GM12878 (cell line): ENCODE measurements at regions not wholly inside any gene's neighbourhood (a gene's known extent, or its start where the extent isn't known, plus 50 kb on each side); places are given as distances from the start of the nearest gene placed in this dataset.

Experiments used
- ATAC-seq: fragments of 200-7000 bp; cut with Tn5 transposase; 3 replicates; pipeline ENCODE4 v1.9.1; 2020; ENCODE audit warnings: mild to moderate bottlenecking, moderate library complexity
- BruUV-seq: library from RNA; stranded (reverse); fragments of 400-500 nt; replicated peaks from 2 replicates; lab custom pipeline; 2021; lab: Mats Ljungman, UMichigan
- CTCF ChIA-PET: fragments of 300-600 bp; sonication (Branson Sonifier 250); formaldehyde crosslinking; extraction: SDS; loops from one replicate; lab custom pipeline; 2021; ENCODE audit warnings: inconsistent platforms; lab: Yijun Ruan, JAX
- POLR2A ChIA-PET: fragments of 350-600 bp; formaldehyde crosslinking; extraction: SDS; loops from one replicate; lab custom pipeline; 2021; ENCODE audit warnings: inconsistent platforms; lab: Charles Lee
- RAD21 ChIA-PET: fragments of 300-600 bp; sonication (Branson Sonifier 250); formaldehyde crosslinking; loops from one replicate; lab custom pipeline; 2023; ENCODE audit warnings: antibody characterized with exemption; ENCODE audit not compliant: unreplicated experiment; lab: Charles Lee
- SMC1A ChIA-PET: fragments of 300-600 bp; sonication (Branson Sonifier 250); formaldehyde crosslinking; loops from one replicate; lab custom pipeline; 2023; ENCODE audit not compliant: unreplicated experiment, uncharacterized antibody; lab: Charles Lee
- DNase-seq: peaks from one replicate; pipeline ENCODE4 v3.0.0-alpha.2; 2011; ENCODE audit warnings: low read depth, low spot score
- FAIRE-seq: peaks from 3 replicates; lab custom pipeline; 2011; peaks lifted over from hg19 to GRCh38; lab: Jason Lieb, UNC
- H2AFZ ChIP-seq: 2 replicates; pipeline ENCODE4 v1.6.0; 2011; ENCODE audit warnings: low read depth, low read length, control low read depth; ENCODE audit not compliant: control insufficient read depth
- H3K27ac ChIP-seq: 2 replicates; pipeline ENCODE4 v1.5.1; 2011; ENCODE audit warnings: control low read depth; ENCODE audit not compliant: control insufficient read depth, insufficient read depth
- H3K27me3 ChIP-seq, 2 experiments: replicated peaks in 1 of 2; 2 replicates each; pipeline versions ENCODE4 v1.6.0 to v1.6.1; 2011; ENCODE audit warnings: low read length in 1 of 2; ENCODE audit not compliant: control insufficient read depth in 2 of 2, insufficient read depth in 2 of 2
- H3K36me3 ChIP-seq, 2 experiments: 2 replicates each; pipeline ENCODE4 v1.5.1; 2011; ENCODE audit warnings: low read length in 1 of 2; ENCODE audit not compliant: control insufficient read depth in 2 of 2, insufficient read depth in 2 of 2
- H3K4me1 ChIP-seq: 2 replicates; pipeline ENCODE4 v1.6.1; 2011; ENCODE audit warnings: mild to moderate bottlenecking, low read length, moderate library complexity, mixed read lengths; ENCODE audit not compliant: control insufficient read depth, insufficient read depth
- H3K4me2 ChIP-seq: 2 replicates; pipeline ENCODE4 v1.6.0; 2011; ENCODE audit warnings: control low read depth; ENCODE audit not compliant: control insufficient read depth, insufficient read depth
- H3K4me3 ChIP-seq: fragments of 200-600 bp; sonication (generic); 2 replicates; pipeline ENCODE4 v1.5.1; 2016
- H3K79me2 ChIP-seq: 2 replicates; pipeline ENCODE4 v1.6.0; 2011; ENCODE audit warnings: low read length; ENCODE audit not compliant: control insufficient read depth, insufficient read depth
- H3K9ac ChIP-seq: 2 replicates; pipeline ENCODE4 v1.8.0; 2011; ENCODE audit warnings: low read length, control low read depth, mixed read lengths; ENCODE audit not compliant: control insufficient read depth, insufficient read depth
- H3K9me3 ChIP-seq: replicated peaks from 3 replicates; pipeline ENCODE4 v1.5.1; 2011; ENCODE audit warnings: mild to moderate bottlenecking, low read length; ENCODE audit not compliant: control insufficient read depth, insufficient read depth
- H4K20me1 ChIP-seq: 2 replicates; pipeline ENCODE4 v1.6.0; 2011; ENCODE audit not compliant: control insufficient read depth, insufficient read depth
- BACH1 ChIP-seq: fragments of 450-650 bp; IDR thresholded peaks from 2 replicates; pipeline ENCODE4 v1.6.1; 2017; ENCODE audit warnings: mild to moderate bottlenecking, borderline replicate concordance
- CBFB ChIP-seq: IDR thresholded peaks from 2 replicates; pipeline ENCODE4 v1.6.1; 2016; ENCODE audit warnings: antibody characterized with exemption, low read depth
- CBX3 ChIP-seq: fragments of 200-600 bp; sonication (generic); IDR thresholded peaks from 2 replicates; pipeline ENCODE4 v1.6.1; 2016; ENCODE audit warnings: low read depth, borderline replicate concordance
- FOXK2 ChIP-seq: fragments of 450-650 bp; IDR thresholded peaks from 2 replicates; pipeline ENCODE4 v1.6.1; 2017; ENCODE audit warnings: mild to moderate bottlenecking, moderate library complexity
- HDGF ChIP-seq: fragments of 450-650 bp; IDR thresholded peaks from 2 replicates; pipeline ENCODE4 v1.6.1; 2016; ENCODE audit warnings: antibody characterized with exemption
- IKZF2 ChIP-seq, 2 experiments: fragments of 450-650 bp; IDR thresholded peaks; 2 replicates each; pipeline ENCODE4 v1.6.1; 2017; ENCODE audit warnings: mild to moderate bottlenecking in 2 of 2, moderate library complexity in 2 of 2
- JUNB ChIP-seq: IDR thresholded peaks from 2 replicates; pipeline ENCODE4 v1.6.1; 2016; ENCODE audit warnings: antibody characterized with exemption, mild to moderate bottlenecking
- NBN ChIP-seq: fragments of 450-650 bp; IDR thresholded peaks from 2 replicates; pipeline ENCODE4 v1.6.1; 2016
- NR2C1 ChIP-seq: fragments of 450-650 bp; IDR thresholded peaks from 2 replicates; pipeline ENCODE4 v1.6.1; 2017; ENCODE audit warnings: antibody characterized with exemption, mild to moderate bottlenecking, moderate library complexity
- NR2C2 ChIP-seq: IDR thresholded peaks from 2 replicates; pipeline ENCODE4 v1.6.1; 2011; ENCODE audit warnings: borderline replicate concordance, low read depth; ENCODE audit not compliant: control insufficient read depth, insufficient read length
- POLR2A ChIP-seq: IDR thresholded peaks from 2 replicates; pipeline ENCODE4 v1.6.1; 2011; ENCODE audit warnings: low read depth, mild to moderate bottlenecking, low read length
- POLR2AphosphoS2 ChIP-seq: IDR thresholded peaks from 2 replicates; pipeline ENCODE4 v1.6.1; 2011; ENCODE audit warnings: low read depth, mild to moderate bottlenecking, low read length, improper control_type of control experiment, moderate library complexity
- SIX5 ChIP-seq: IDR thresholded peaks from 2 replicates; pipeline ENCODE4 v1.6.1; 2011; ENCODE audit warnings: mild to moderate bottlenecking, low read depth, low read length, moderate library complexity; ENCODE audit not compliant: severe bottlenecking
- SMAD5 ChIP-seq: IDR thresholded peaks from 2 replicates; pipeline ENCODE4 v1.6.1; 2016; ENCODE audit warnings: antibody characterized with exemption, low read depth
- WGBS: methylation state at CpG from one replicate; pipeline ENCODE4 v1.1.6; 2016; ENCODE audit warnings: low lambda C conversion rate; ENCODE audit not compliant: insufficient replicate concordance, insufficient coverage; ENCODE audit errors: missing lambda C conversion rate; 5-methylcytosine and 5-hydroxymethylcytosine counted together
- in situ Hi-C: fragments of 300-500 bp; cut with MboI; formaldehyde crosslinking; loops from 9 replicates; pipeline ENCODE4 v1.14.3; 2018; ENCODE audit warnings: mixed read lengths
- intact Hi-C: fragments of 100-400 bp; cut with micrococcal nuclease; formaldehyde crosslinking; loops from one replicate; pipeline ENCODE4 v1.14.2; 2022; ENCODE audit not compliant: unreplicated experiment
- TF ChIP-seq, protein P1 (sequence below): fragments of 450-650 bp; IDR thresholded peaks from 2 replicates; pipeline ENCODE4 v1.6.1; 2016; ENCODE audit warnings: mild to moderate bottlenecking, moderate library complexity, borderline replicate concordance
- TF ChIP-seq, protein P2 (sequence below): fragments of 450-650 bp; IDR thresholded peaks from 2 replicates; pipeline ENCODE4 v1.6.1; 2018; ENCODE audit warnings: mild to moderate bottlenecking, low read depth, moderate library complexity; ENCODE audit not compliant: partially characterized antibody
- TF ChIP-seq, protein P3 (sequence below): IDR thresholded peaks from 2 replicates; pipeline ENCODE4 v1.6.1; 2011; ENCODE audit warnings: low read depth, low read length, improper control_type of control experiment, borderline replicate concordance

DNA sequence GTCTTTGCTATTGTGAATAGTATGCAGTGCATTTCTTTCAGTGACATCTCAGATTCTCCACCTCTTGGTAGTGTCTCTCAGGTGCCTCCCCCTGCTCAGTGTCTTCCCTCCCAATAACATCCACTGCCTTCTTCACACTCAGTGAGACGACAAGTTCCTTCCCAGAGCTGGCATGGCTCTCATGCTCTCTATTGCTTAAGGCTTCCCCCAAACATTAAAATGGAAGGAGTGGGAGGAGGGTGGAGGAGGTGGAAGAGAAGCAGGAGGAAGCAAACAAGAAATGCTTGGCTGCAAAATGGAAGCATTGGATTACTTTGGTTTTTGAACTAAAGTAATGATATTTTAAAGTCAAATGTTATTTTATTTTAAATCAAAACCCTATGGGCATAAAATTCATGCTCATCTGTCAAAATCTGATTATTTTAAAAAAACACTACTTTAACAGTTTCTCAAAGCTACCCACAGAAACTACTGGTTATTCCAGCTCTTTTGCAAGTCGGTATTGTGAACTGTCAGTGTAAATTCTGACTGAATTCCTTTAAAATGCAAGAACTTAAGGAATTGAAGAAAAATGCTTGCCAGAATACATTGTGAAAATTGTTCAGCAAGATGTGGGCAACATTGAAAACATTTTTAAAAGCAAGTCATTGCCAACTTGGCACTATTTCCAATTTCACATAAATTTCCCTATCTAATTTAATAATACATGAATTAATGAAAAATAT is 727.6 kb upstream of the ARGLU1 start:
- Histone ChIP-seq H3K36me3 (no peaks in the 10 kb centered on the region), H3K9me3 (no peaks in the 10 kb centered on the region), H4K20me1 (no peaks in the 10 kb centered on the region), H2AFZ (no peak overlapping the region), H3K4me3 (no peak overlapping the region), H3K79me2 (no peaks in the 10 kb centered on the region), H3K27me3 (no peaks in the 10 kb centered on the region), H3K4me2 (no peak overlapping the region), H3K4me1 (no peaks in the 10 kb centered on the region), H3K27ac (no peak overlapping the region), H3K9ac (no peak overlapping the region)
- intact Hi-C loops (no loop called here), in situ Hi-C loops (no loop called here)
- 1% methylated on average over 2 of the region's 2 CpGs for WGBS
- ChIA-PET CTCF (interaction anchor here (0.6 kb wide), 1 partner anchor 111 kb away, joined by 3 read pairs; no protein-coding TSS in a partner anchor), RAD21 (no interaction called here), SMC1A (interaction anchor here (1.2 to 1.4 kb wide), 2 partner anchors 13 to 26 kb away, joined by 3 to 4 read pairs; no protein-coding TSS in a partner anchor), POLR2A (no interaction called here)
- no TSS peak for BruUV-seq
- no peak for DNase-seq
- no peak for FAIRE-seq
- TF ChIP-seq POLR2A: no peak
- TF ChIP-seq SMAD5: no peak
- TF ChIP-seq FOXK2: no peak
- TF ChIP-seq, protein P1, sequence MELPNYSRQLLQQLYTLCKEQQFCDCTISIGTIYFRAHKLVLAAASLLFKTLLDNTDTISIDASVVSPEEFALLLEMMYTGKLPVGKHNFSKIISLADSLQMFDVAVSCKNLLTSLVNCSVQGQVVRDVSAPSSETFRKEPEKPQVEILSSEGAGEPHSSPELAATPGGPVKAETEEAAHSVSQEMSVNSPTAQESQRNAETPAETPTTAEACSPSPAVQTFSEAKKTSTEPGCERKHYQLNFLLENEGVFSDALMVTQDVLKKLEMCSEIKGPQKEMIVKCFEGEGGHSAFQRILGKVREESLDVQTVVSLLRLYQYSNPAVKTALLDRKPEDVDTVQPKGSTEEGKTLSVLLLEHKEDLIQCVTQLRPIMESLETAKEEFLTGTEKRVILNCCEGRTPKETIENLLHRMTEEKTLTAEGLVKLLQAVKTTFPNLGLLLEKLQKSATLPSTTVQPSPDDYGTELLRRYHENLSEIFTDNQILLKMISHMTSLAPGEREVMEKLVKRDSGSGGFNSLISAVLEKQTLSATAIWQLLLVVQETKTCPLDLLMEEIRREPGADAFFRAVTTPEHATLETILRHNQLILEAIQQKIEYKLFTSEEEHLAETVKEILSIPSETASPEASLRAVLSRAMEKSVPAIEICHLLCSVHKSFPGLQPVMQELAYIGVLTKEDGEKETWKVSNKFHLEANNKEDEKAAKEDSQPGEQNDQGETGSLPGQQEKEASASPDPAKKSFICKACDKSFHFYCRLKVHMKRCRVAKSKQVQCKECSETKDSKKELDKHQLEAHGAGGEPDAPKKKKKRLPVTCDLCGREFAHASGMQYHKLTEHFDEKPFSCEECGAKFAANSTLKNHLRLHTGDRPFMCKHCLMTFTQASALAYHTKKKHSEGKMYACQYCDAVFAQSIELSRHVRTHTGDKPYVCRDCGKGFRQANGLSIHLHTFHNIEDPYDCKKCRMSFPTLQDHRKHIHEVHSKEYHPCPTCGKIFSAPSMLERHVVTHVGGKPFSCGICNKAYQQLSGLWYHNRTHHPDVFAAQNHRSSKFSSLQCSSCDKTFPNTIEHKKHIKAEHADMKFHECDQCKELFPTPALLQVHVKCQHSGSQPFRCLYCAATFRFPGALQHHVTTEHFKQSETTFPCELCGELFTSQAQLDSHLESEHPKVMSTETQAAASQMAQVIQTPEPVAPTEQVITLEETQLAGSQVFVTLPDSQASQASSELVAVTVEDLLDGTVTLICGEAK: no peak
- TF ChIP-seq NBN: no peak
- no peak for TF ChIP-seq IKZF2 (IDR thresholded peaks at IDR 0.05)
- no peak for TF ChIP-seq POLR2AphosphoS2
- TF ChIP-seq, protein P2, sequence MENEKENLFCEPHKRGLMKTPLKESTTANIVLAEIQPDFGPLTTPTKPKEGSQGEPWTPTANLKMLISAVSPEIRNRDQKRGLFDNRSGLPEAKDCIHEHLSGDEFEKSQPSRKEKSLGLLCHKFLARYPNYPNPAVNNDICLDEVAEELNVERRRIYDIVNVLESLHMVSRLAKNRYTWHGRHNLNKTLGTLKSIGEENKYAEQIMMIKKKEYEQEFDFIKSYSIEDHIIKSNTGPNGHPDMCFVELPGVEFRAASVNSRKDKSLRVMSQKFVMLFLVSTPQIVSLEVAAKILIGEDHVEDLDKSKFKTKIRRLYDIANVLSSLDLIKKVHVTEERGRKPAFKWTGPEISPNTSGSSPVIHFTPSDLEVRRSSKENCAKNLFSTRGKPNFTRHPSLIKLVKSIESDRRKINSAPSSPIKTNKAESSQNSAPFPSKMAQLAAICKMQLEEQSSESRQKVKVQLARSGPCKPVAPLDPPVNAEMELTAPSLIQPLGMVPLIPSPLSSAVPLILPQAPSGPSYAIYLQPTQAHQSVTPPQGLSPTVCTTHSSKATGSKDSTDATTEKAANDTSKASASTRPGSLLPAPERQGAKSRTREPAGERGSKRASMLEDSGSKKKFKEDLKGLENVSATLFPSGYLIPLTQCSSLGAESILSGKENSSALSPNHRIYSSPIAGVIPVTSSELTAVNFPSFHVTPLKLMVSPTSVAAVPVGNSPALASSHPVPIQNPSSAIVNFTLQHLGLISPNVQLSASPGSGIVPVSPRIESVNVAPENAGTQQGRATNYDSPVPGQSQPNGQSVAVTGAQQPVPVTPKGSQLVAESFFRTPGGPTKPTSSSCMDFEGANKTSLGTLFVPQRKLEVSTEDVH: no peak
- no peak for TF ChIP-seq BACH1
- no peak for TF ChIP-seq JUNB
- TF ChIP-seq HDGF: no peak
- no peak for TF ChIP-seq NR2C1
- no peak for TF ChIP-seq SIX5
- no peak for TF ChIP-seq CBFB
- no peak for TF ChIP-seq NR2C2
- TF ChIP-seq CBX3: no peak
- TF ChIP-seq, protein P3, sequence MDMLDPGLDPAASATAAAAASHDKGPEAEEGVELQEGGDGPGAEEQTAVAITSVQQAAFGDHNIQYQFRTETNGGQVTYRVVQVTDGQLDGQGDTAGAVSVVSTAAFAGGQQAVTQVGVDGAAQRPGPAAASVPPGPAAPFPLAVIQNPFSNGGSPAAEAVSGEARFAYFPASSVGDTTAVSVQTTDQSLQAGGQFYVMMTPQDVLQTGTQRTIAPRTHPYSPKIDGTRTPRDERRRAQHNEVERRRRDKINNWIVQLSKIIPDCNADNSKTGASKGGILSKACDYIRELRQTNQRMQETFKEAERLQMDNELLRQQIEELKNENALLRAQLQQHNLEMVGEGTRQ: no peak
- ATAC-seq: no peak
